Spleen (tissue), 11 donors: ENCODE measurements at regions not wholly inside any gene's neighbourhood (a gene's known extent, or its start where the extent isn't known, plus 50 kb on each side); places are given as distances from the start of the nearest gene placed in this dataset.

Experiments
- DNase-seq: peaks from one replicate; pipeline ENCODE4 v3.0.0-alpha.2; 2020
- H3K27ac ChIP-seq, 8 donors: fragments of 200-600 bp; sonication (generic) in 7 of 8; 1 replicate in 4 of 8; 2 replicates in 4 of 8; pipeline versions ENCODE4 v1.5.0 to v1.8.0; 2016 to 2021; ENCODE audit warnings: inconsistent platforms in 4 of 8, mild to moderate bottlenecking in 4 of 8, moderate library complexity in 1 of 8
- H3K27me3 ChIP-seq, 7 donors: fragments of 200-600 bp; sonication (generic) in 6 of 7; replicated peaks in 1 of 7; 1 replicate in 4 of 7; 2 replicates in 3 of 7; pipeline versions ENCODE4 v1.5.0 to v1.8.0; 2016 to 2021; ENCODE audit warnings: inconsistent platforms in 3 of 7, mild to moderate bottlenecking in 1 of 7
- H3K36me3 ChIP-seq, 6 donors: fragments of 200-600 bp; sonication (generic) in 5 of 6; 1 replicate in 4 of 6; 2 replicates in 2 of 6; pipeline versions ENCODE4 v1.5.0 to v1.8.0; 2016 to 2021; ENCODE audit warnings: inconsistent platforms in 2 of 6
- H3K4me1 ChIP-seq, 6 donors: fragments of 200-600 bp; sonication (generic) in 5 of 6; 1 replicate in 3 of 6; 2 replicates in 3 of 6; pipeline versions ENCODE4 v1.5.0 to v1.8.0; 2016 to 2021; ENCODE audit warnings: inconsistent platforms in 3 of 6
- H3K4me3 ChIP-seq, 8 donors: fragments of 200-600 bp; sonication (generic) in 7 of 8; 1 replicate in 4 of 8; 2 replicates in 4 of 8; pipeline versions ENCODE4 v1.5.0 to v1.8.0; 2016 to 2021; ENCODE audit warnings: inconsistent platforms in 4 of 8, mild to moderate bottlenecking in 4 of 8, moderate library complexity in 2 of 8
- H3K9me3 ChIP-seq, 8 donors: fragments of 200-600 bp; sonication (generic) in 7 of 8; 1 replicate in 4 of 8; 2 replicates in 4 of 8; pipeline versions ENCODE4 v1.5.0 to v1.8.0; 2016 to 2021; ENCODE audit warnings: inconsistent platforms in 4 of 8
- POLR2A ChIP-seq, 3 donors: fragments of 450-650 bp; IDR thresholded peaks; one replicate each; pipeline ENCODE4 v1.5.1; 2017; ENCODE audit warnings: antibody characterized with exemption in 3 of 3, mild to moderate bottlenecking in 1 of 3
- POLR2AphosphoS5 ChIP-seq, 3 donors: sonication (generic); formaldehyde crosslinking; IDR thresholded peaks; one replicate each; pipeline ENCODE4 v1.5.1; 2017; ENCODE audit warnings: antibody characterized with exemption in 3 of 3
- WGBS, 5 donors: extraction: QIAGEN DNeasy Blood & Tissue Kit in 3 of 5; methylation state at CpG; one replicate each; pipeline versions ENCODE4 v1.1.5 to v1.1.7; 2013 to 2018; 5-methylcytosine and 5-hydroxymethylcytosine counted together
- intact Hi-C: fragments of 100-400 bp; cut with DNase I; formaldehyde crosslinking; loops from one replicate; pipeline ENCODE4 v1.15.0; 2023; ENCODE audit warnings: low total_unique reads
- TF ChIP-seq, protein P1 (sequence below), 11 experiments: fragments of 200-600 bp in 7 of 11; fragments of 450-650 bp in 4 of 11; sonication (generic) in 4 of 11; IDR thresholded peaks in 8 of 11; conservative IDR thresholded peaks in 3 of 11; 1 replicate in 7 of 11; 2 replicates in 4 of 11; pipeline versions ENCODE4 v1.4.0 to v1.8.0; 2016 to 2021; ENCODE audit warnings: antibody characterized with exemption in 11 of 11, inconsistent platforms in 4 of 11, mild to moderate bottlenecking in 1 of 11
- donor health status: healthy with polysubstance abuse.
- donor health status: DM: no; HTN: no; CAD: no; lungs with moderate emphysema.
- donor health status: DM: no; HTN: no; CAD: no.
- donor health status: Bipolar disorder and iron deficiency.
- donor health status: healthy.
- donor health status: DM: no; HTN: no; CAD: no.
- donor health status: DM: yes; HTN: yes; CAD: no.

- Histone ChIP-seq H3K27ac (no peak overlapping the region), H3K4me1 (no peaks in the 10 kb centered on the region), H3K4me3 (no peak overlapping the region), H3K9me3 (no peaks in the 10 kb centered on the region), H3K27me3 (peaks cover 0 to 7% (median 0%) of the 10 kb centered on the region in 7 donors), H3K36me3 (no peaks in the 10 kb centered on the region)
- TF ChIP-seq, protein P1, sequence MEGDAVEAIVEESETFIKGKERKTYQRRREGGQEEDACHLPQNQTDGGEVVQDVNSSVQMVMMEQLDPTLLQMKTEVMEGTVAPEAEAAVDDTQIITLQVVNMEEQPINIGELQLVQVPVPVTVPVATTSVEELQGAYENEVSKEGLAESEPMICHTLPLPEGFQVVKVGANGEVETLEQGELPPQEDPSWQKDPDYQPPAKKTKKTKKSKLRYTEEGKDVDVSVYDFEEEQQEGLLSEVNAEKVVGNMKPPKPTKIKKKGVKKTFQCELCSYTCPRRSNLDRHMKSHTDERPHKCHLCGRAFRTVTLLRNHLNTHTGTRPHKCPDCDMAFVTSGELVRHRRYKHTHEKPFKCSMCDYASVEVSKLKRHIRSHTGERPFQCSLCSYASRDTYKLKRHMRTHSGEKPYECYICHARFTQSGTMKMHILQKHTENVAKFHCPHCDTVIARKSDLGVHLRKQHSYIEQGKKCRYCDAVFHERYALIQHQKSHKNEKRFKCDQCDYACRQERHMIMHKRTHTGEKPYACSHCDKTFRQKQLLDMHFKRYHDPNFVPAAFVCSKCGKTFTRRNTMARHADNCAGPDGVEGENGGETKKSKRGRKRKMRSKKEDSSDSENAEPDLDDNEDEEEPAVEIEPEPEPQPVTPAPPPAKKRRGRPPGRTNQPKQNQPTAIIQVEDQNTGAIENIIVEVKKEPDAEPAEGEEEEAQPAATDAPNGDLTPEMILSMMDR (IDR thresholded peaks at IDR 0.05 in 8 of 11, conservative IDR thresholded peaks at IDR 0.05 in 3 of 11) = no peak
- TF ChIP-seq POLR2A (IDR thresholded peaks at IDR 0.05) (no peak), POLR2AphosphoS5 (IDR thresholded peaks at IDR 0.05) (no peak)
- intact Hi-C loops = no loop called here
- 71 to 79% (median 74%) methylated on average over 2 of the region's 2 CpGs for WGBS, 5 donors
- no peak for DNase-seq
These were observed 91.7 kb upstream of the KCNQ5 start for GRCh38 chr6:72530152-72530551.

GRCh38 chr6:72530750-72531149 is 91.1 kb upstream of the KCNQ5 start:
- H3K4me1 ChIP-seq = no peaks in the 10 kb centered on the region

GRCh38 chr6:72533606-72534005 is 88.3 kb upstream of the KCNQ5 start:
- Histone ChIP-seq H3K27ac (no peak overlapping the region), H3K36me3 (no peaks in the 10 kb centered on the region), H3K4me1 (no peaks in the 10 kb centered on the region), H3K4me3 (no peak overlapping the region), H3K9me3 (no peaks in the 10 kb centered on the region), H3K27me3 (peaks cover 0 to 7% (median 0%) of the 10 kb centered on the region in 7 donors)
- no peak for TF ChIP-seq POLR2AphosphoS5 (IDR thresholded peaks at IDR 0.05)
- TF ChIP-seq, protein P1 (IDR thresholded peaks at IDR 0.05 in 8 of 11, conservative IDR thresholded peaks at IDR 0.05 in 3 of 11) = no peak
- no peak for TF ChIP-seq POLR2A (IDR thresholded peaks at IDR 0.05)
- intact Hi-C loops = no loop called here
- DNase-seq = no peak

More at GRCh38 chr6:72530750-72531149, 91.1 kb upstream of the KCNQ5 start:
- Histone ChIP-seq H3K27me3 (peaks cover 0 to 7% (median 0%) of the 10 kb centered on the region in 7 donors), H3K4me3 (no peak overlapping the region), H3K9me3 (no peaks in the 10 kb centered on the region), H3K27ac (no peak overlapping the region), H3K36me3 (no peaks in the 10 kb centered on the region)
- TF ChIP-seq POLR2A (IDR thresholded peaks at IDR 0.05) (no peak), POLR2AphosphoS5 (IDR thresholded peaks at IDR 0.05) (no peak)
- TF ChIP-seq, protein P1 (IDR thresholded peaks at IDR 0.05 in 8 of 11, conservative IDR thresholded peaks at IDR 0.05 in 3 of 11) = no peak
- intact Hi-C loops = no loop called here
- WGBS, 5 donors = 69 to 86% (median 80%) methylated on average over 3 of the region's 3 CpGs
- DNase-seq = no peak

DNA sequence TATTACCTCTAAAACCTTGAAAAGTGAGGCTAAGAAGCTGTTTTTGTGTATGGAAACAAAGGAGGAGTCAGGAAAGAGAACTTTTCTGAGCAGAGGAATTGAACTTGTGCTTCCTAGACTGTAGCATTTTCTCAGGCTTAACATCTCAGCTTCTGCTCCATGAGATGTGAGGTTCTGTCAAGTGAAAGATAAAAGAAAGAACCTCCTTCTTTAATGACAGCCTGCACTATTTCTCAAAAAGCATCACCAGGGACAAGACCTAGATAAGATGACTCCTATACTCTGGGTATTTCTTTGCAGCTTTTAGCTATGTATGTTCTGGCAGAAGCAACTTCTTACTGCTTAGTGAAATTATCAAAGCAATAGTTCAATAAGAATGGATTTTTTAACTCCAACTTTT is 87.6 kb upstream of the KCNQ5 start:
- H3K27me3 ChIP-seq = peaks cover 0 to 7% (median 0%) of the 10 kb centered on the region in 7 donors
- intact Hi-C loops = no loop called here
- no peak for DNase-seq
- no peaks in the 10 kb centered on the region for H3K4me1 ChIP-seq
- TF ChIP-seq, protein P1 (IDR thresholded peaks at IDR 0.05 in 8 of 11, conservative IDR thresholded peaks at IDR 0.05 in 3 of 11) = no peak
- TF ChIP-seq POLR2A (IDR thresholded peaks at IDR 0.05) (no peak), POLR2AphosphoS5 (IDR thresholded peaks at IDR 0.05) (no peak)
- no peak overlapping the region for H3K27ac ChIP-seq
- no peaks in the 10 kb centered on the region for H3K36me3 ChIP-seq
- no peak overlapping the region for H3K4me3 ChIP-seq
- peaks cover 0 to 3% (median under 1%) of the 10 kb centered on the region in 8 donors for H3K9me3 ChIP-seq
